GM19023 (cell line): ENCODE measurements at regions not wholly inside any gene's neighbourhood (a gene's known extent, or its start where the extent isn't known, plus 50 kb on each side); places are given as distances from the start of the nearest gene placed in this dataset.

ENCODE experiments used
- ATAC-seq: cut with Tn5 transposase; IDR thresholded peaks from one replicate; pipeline ENCODE4 v1.9.1; 2021; ENCODE audit warnings: mild to moderate bottlenecking, moderate library complexity; ENCODE audit not compliant: unreplicated experiment

DNA sequence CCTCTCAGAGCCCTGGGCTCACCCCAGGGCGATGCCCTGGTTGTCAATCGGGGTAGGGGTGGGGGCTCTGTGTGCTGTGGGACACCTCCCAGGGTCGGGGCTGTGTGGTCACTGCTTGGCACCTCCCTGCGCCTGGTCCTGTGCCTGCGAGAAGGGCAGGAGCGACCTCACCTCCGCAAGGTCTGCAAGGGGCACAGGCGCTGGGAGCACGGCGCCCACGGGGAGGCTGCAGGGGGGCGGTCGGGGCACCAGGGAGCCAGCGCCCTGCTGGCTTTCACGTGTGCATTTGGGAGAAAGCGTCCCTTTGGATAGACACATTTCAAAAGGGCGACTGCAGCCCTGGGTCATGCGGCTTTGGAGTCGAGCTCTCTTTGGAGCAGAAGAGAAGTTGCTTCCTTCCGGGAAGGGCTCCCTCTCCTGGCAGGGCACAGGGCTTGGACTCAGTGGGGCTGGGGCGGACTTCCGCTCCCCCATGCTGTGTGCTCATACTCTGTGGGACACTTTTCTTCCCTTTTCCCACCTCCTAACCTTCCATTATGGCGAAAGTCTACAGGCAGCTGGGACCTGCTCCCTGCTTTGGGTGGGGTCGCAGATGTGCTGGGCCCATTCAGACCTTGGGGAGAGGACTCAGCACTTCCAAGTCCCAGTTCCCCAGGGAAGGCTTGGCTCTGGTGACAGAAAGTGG lies 52.9 kb upstream of the SLC28A3 start:
- no peak for ATAC-seq

DNA sequence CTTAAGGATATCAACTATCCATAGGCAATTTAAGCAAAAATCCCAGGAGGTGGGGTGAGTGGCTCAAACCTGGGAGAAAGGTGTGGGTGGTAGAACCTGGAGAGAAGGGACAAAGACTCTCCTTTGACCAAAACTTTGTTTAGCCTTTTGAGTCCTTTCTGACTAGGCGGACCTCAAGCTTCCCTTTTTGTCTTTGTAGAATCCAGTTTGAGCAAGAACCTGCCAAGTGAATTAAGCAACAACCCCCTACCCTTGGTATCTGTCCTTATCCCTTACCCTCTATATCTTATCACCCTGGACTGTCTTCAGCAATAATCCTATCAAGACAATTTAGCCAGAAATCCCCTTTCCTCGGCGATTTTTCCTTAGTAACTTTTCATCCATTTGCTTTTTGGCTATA lies 53.5 kb upstream of the SLC28A3 start:
- no peak for ATAC-seq

DNA sequence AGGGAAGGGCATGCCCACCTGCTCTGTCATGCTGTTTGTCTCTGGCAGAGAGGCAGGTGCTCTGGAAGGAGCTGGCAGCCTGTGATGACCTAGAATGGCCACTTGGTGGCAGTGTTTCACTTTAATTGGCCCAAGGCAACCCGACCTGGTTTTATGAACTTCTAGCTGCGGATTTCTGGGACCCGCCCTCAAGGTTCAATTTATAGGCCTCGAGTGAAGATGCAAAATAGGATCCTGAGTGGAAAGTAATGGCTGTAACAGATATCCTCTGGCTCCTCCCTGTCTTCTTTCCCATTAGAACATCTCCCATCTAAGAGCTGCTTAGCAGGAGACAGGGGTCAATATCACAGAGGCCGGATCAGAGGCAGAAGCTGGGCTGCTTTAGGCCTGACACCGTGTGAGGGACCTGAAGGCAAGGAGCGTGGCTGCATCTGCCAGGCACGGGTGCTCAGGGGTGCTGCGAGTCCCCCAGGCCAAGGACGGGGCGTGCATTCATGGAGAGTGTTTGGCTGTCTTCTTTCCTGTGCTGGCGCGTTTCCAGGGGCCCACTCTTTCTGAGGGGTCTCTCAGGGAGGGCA lies 56.7 kb upstream of the SLC28A3 start:
- peak; percentile 69 for ATAC-seq

DNA sequence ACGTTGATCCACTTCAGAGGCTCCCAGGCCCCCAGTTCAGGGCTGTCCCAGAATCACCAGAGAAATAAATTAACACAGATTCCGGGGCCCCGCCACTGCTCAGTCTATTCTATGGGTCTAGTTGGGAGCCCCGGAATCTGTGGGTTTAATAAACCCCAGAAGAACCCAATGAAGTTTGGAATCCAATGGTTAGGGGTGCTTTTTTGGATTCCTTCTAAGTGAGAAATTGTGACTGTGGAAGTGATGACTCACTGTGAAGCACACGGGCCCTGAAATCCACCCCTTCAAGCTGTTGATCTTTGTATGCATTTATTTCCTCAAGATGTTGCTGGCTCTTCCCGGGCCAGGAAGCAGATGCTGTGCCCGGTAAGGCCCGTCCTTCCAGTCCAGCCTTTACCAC lies 57.3 kb upstream of the SLC28A3 start:
- no peak for ATAC-seq

DNA sequence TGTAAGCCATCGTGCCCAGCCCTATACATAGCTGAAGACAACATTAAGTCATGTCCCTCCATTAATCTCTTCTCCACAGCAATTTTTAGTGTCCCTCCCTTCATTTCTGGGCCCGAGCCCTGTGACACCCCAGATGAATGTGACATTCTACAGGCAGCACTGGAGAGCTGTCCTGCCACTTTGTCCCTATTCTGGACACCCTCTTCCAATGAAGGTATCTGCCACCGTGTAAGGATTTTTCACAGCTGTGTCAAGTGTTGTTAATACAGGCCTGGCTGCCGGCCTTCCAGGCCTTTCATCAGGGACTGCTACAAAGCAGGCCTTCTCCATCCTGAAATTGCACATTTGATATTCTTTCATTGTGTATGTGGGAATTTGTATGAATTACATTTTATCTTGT lies 62.0 kb upstream of the SLC28A3 start:
- ATAC-seq = no peak

DNA sequence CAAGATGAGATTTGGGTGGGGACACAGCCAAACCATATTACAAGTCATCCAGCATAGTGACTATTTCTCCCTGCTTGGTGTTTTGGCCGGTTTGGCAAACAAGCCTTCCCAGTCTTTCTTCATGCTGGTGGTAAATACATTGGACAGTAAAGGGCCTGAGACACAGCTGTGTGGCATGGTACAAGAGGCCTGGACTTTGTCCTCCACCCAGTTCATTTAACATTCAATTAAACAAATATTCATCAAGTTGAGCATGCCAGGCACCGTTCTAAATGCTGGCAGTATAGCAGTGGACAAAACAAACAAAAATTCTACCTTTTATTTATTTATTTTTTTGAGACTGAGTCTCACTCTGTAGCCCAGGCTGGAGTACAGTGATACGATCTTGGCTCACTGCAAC lies 62.7 kb upstream of the SLC28A3 start:
- ATAC-seq = no peak

DNA sequence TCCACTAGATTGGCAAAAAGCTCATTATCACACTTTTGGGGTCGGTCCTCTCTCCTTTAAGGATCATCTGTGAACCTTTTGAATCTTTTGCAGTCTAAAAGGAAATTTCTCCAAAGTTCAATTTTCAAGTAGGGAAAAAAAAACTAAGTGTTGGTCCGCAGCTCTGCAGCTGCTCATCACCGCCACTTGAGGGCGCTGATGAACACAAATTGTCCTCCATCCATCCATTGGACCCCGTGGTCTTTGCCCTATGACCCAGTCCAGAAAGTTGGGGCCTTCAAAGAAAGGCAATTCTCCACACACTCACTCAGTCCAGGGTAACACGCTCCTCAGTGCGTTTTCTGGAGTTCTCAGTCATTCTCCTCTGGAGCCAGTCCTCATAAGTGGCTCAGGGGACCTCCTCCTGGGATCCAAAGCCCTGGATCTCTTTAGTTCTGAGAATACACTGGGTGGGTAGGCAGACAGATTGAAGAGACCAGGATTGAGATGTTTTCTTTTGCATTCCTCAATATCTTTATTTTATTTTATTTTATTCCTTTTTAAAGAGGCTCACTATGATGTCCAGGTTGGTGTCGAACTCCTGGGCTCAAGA lies 63.6 kb upstream of the SLC28A3 start:
- ATAC-seq = no peak

DNA sequence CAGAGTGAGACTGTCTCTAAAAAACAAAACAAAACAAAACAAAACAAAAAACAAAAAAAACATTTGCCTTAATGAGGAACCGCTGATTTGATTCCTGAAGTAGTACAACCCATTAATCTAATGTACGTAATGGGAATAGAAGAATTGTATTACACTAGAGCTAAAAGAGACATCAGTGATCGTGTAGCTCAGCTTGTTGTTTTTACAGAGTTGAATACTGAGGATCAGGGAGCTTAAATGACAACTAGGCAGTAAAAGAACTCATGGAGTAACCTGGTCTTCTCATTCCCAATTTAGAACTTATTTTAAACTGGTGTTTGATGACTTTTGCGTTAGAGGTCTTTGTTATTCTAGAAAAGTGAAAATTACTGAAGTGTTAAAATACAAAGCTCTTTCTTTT lies 65.1 kb upstream of the SLC28A3 start:
- no peak for ATAC-seq

DNA sequence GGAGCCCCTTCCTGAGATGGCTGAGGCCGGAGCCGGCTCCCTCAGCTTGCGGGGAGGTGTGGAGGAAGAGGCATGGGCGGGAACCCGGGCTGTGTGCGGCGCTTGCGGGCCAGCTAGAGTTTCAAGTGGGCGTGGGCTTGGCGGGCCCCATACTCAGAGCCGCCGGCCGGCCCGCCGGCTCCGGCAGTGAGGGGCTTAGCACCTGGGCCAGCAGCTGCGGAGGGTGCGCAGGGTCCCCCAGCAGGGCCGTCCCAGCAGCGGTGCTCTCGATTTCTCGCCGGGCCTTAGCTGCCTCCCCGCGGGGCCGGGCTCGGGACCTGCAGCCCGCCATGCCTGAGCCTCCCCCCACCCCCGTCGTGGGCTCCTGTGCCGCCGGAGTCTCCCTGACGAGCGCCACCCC lies 67.9 kb upstream of the SLC28A3 start:
- ATAC-seq = no peak

DNA sequence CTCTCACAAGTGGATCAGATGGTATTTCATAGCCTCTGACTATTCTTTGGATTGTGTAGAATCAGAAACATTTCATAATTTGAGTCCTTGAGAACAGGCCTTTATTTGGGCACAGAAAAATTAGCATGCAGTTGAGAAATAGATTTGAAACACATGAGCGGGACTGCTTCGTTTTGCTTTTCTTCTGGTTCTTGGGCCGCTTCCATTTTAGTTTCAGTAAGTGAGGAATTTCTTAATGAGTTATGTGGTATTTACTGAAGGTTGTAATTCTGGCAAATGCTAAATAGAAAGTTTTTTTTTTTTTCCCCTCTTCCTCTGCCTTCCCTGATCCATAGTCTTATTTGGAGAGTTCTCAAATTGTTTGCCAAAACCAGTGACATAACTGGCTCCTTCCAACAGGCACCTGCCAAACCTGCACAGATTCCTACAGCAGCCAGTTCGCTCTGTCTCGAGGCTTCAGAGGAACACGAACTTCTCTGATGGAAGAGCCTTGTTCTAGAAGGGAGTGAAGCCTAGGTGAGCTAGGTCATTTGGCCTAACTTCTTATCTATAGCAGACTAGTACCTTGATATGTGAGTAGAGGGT lies 71.2 kb upstream of the SLC28A3 start:
- no peak for ATAC-seq

DNA sequence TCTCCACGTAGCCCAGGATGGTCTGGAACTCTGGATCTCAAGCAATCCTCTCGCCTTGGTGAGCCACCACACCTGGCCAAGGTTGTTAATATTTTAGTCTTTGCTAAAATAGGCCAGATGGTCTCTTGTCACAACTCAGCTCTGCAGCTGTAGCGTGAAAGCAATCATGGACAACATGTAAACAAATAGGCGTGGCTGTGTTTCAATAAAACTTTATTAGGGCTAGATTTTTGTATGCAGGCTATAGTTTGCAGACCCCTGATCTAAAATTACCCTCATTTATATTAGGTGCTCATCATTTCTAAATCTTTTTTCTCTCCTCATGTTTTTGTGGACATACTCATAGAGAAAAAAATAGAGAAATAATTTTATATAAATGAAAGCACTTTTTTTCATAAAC lies 72.1 kb upstream of the SLC28A3 start:
- ATAC-seq = no peak

DNA sequence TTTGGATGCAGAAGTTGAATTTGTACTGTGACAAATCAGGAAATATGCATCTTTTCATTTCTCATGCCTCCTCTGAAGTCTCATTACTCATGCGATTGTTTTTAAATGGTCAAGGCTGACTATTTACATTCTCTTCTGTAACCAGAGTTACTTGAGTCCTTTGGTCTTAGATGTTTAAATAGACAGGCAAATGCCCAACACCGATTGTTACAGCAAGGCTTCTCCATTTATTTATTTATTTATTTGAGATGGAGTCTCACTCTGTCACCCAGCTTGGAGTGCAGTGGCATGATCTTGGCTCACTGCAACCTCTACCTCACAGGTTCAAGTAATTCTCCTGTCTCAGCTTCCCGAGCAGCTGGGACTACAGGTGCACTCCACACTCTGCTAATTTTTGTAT lies 72.7 kb upstream of the SLC28A3 start:
- ATAC-seq = no peak

DNA sequence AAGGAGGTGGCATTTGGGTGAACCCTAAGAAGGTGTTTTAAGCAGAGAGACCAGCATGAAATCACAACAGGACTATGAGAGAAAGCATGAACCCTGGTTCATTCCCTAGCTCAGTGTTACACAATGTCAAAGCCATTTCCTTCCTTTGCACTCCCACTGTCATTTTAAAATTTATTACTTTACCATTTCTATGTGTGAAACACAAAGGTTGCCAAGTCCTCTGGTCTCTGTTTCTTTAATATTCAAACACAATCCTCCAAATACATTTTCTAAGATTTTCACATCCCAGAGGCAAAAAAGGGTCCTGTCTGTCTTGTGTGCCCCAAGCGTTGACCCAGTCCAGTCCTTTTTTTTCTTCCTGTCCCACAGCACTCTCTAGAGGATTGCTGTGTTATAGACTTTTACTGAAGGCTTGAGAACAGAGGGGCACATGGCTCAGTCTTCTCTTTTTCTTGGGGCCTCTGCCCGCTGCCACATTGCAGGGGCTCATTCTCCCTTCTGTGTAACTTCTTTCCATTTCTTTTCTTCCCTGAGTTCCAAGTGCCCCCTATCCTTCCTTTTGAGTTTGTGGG lies 78.6 kb upstream of the SLC28A3 start:
- no peak for ATAC-seq

DNA sequence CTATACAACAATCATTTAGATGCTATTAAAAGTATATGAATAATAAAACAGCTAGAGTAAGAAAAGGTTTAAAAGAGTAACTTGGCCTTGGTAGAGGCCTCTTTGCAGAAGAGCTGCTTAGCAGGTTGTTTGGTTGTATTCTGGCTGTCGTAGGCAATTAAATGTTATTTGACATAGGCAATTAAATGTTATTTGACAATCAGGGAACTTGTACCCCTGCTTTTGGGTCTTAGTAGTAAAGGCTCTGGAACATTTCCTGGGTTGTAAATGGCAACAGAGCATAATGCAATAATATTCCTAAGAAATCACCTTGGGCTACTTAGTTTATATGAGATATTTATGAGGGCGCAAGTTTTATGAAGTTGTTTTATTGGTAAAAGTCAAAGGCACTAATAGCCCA lies 84.4 kb upstream of the SLC28A3 start:
- no peak for ATAC-seq

DNA sequence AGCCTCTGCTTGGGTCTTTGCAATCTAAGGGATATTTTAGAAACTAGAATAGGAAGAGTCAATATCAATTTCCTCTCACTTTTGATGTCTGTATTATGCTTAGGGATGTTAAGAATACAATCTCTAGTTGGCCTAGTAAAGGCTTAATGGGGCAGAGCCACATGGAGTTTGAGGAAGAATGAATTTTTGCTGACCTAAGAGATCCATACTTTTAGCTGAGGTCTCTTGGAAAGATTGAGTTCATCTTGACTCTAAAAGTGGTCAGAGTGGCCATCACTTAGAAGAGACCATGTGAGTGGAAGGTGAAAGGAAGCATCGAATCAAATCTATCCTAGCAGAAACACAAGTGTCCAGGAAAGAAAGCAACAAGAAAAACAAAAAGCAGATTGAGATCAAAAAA lies 92.2 kb upstream of the SLC28A3 start:
- no peak for ATAC-seq

DNA sequence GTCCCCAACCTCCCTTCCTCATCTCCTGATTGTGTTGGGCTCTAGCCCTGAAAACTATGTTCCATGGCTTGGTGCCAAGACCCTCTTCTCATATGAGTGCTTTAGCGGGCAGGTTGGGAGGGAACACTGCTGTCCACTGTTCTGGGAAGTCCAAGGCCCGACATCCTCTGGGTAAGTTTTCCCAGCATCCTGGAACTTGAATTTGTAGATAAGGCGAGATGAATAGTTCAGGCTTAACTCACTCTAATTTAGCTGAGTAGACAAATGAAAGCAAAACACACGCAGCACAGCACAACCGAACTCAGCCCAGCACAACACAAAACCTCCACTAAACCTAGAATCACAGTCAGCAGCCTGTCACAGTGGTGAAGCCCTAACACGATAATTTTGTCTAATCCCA lies 95.3 kb upstream of the SLC28A3 start:
- no peak for ATAC-seq

DNA sequence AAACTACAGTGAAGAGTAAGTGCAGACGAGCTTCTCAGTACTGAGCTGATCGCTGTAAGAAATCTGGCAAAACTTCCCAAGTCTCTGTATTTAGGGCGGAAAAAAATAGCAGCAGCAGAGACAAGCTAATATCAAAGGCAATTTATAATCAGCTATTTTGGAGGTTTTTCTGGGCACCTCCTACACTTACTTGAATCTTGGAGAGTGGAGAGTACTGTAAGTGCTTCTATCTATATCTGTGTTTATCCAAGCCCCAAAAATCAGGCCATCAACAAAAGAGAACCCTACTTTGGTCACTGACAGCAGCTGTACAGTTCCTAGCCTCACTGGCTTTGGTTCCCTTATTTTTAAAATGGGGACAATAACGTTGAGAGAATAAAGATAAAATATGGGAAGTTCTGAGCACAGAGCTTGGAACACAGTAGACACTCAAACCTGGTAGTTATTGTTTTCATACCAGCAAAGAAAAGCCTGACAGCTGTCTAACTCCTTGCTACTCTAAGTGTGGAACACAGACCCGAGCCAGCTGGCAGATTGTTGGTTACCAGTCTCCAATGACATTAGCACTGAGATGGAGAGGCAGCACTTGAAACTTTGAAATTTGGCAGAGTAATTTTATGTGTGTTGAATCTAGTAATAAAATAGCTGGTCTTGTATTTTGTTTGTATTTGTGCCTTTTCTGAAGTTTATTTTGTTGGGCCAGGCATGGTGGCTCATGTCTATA lies 96.0 kb upstream of the SLC28A3 start:
- ATAC-seq = no peak

DNA sequence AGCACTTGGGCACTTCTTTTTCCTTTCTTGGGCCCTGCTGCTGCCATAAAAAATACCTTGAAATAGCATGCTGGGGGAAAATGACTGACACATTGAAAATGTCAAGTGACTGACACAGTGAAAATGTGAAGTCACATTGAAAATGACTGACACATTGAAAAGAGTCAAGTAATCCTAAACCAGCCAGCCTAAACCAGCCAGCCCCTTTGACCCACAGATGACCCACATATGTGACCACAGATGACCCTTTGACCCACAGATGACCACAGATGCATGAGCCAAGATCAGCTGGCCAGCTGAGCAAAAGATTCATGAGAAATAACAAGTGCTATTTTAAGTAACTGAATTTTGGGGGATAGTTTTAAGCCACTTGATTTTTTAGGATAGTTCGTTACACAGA lies 97.8 kb upstream of the SLC28A3 start:
- ATAC-seq = no peak

DNA sequence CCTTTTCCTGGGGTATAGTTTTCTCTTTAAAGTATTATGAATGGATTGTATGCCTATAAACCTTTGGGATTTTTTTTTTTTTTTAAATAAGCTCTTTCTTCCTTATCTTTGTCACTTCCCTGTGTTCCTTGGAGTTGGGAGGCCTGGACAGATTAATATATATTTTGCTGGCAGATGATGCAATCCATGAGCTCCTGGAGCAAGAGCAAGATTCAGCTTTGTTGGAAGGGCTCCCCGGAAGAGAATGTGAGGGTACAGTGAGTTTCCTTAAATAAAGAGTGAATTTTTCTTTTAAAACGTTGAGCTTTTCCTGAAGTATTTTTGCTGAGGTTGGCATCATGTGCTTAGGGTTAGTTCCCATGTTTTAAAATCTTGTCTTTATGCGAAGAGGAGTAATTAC lies 98.7 kb upstream of the SLC28A3 start:
- ATAC-seq = no peak

DNA sequence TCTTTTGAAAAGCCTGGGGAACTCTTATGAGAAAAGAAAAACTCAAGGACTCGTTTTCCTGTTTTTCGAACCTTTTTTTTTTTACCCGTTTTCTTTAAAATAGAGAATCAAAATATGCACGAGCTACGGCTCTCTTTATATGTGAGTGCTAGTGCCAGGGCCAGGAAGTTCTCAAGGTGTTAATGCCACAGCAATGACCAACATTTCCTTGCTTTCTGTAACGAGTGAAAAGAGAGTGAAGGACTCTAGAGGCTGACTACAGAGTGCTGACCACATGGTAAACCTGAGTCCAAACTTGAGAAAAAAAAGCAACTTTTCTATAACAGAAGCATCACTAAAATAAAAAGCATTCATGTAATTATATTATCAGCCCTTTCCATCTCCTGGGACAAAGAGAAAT lies 102.2 kb upstream of the SLC28A3 start:
- ATAC-seq = no peak

DNA sequence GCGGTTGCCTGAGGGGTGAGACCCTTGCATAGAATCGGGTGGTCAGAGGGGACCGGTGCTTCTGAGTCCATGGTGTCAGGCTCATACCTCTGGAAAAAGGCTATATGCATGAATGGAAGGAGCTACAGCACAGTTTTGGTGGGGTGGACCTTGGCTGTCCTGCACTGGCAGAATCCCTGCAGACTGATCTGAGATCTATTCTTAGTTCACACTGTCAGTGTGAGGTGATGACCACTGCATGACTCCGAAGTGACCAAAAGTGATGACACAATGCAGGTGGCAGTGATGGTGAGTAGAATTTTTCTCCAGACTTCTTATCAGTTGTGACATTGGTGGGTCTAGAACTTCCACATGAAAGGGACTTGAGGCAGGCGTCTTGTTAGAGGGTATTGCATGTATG lies 105.2 kb upstream of the SLC28A3 start:
- ATAC-seq = no peak
